ENCODE measurements at regions not wholly inside any gene's neighbourhood (a gene's known extent, or its start where the extent isn't known, plus 50 kb on each side); places are given as distances from the start of the nearest gene placed in this dataset. TPM values are rescaled to one million over a fixed set of nuclear protein-coding genes. Genes with fewer than 3 reads are reported as not detected.

DNA sequence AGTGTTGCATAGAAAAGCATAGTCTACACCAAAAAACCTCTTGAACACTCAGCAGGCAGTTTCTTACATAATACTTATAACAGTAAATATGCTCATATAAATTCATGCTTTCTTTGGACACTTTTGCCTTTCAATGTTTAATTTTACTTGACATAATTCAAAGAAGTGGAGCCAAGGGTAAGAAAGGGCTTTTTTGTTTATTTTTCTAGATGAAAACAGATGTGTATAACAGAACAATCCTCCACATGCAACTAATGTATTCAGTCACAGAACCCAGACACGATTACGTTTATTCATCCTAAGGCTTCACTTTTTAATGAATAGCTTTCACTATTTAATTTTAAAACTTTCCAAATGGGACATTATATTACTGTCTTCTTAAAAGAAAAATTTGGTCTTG, 58.0 kb upstream of the PTPN13 start:
- Histone ChIP-seq H3K4me1 (ENCODE audit: control insufficient read depth, insufficient read depth, low read length) (peaks cover 3% of the 10 kb centered on the region), H3K27me3 (ENCODE audit: control insufficient read depth, insufficient read depth, low read length) (no peaks in the 10 kb centered on the region), H3K27ac (ENCODE audit: low read depth, low read length) (no peak overlapping the region), H3K4me3 (ENCODE audit: low read depth, low read length) (no peak overlapping the region), H3K9me3 (ENCODE audit: control insufficient read depth, insufficient read depth, low read length) (no peaks in the 10 kb centered on the region), H3K36me3 (ENCODE audit: control insufficient read depth, insufficient read depth, low read length) (no peaks in the 10 kb centered on the region)
- WGBS (ENCODE audit: insufficient coverage) = no CpG with 5 or more reads among the region's 2 CpGs
- peak in 1 of 6 donors; percentile 51 for DNase-seq (ENCODE audit: low read depth in 4 of 6, low spot score in 6 of 6)

DNA sequence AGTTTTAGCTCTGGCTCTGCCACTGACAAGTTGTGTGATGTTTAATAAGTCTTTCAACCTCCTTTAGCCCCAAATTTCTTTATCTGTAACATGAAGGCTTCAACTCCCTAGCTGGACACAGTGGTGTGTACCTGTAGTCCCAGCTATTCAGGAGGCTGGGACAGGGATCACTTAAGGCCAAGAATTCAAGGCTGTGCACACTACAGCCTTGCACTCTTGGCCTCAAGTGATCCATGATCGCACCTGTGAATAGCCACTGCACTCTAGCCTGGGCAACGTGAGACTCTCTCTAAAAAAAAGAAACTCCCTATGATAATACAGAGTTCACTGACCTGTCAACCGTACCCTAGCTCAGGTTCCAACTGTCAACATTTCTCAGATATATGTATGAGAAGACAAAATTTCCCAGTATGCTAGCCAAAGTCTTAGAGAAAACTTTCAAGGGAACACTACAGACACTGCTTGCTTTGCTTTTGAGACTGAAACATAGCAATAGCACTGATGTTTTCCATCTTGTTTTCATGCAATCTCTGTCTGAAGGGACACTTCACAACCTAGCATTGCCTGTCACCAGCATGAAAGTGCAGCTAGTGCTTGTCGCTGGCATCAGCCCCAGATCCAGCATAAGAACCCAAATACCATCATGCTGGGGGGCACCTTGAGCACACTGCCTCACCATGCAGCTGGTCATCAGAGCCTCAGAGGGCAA, 51.6 kb upstream of the PTPN13 start:
- Histone ChIP-seq H3K36me3 (ENCODE audit: control insufficient read depth, insufficient read depth, low read length) (peaks cover 3% of the 10 kb centered on the region), H3K4me3 (ENCODE audit: low read depth, low read length) (no peak overlapping the region), H3K27me3 (ENCODE audit: control insufficient read depth, insufficient read depth, low read length) (no peaks in the 10 kb centered on the region), H3K27ac (ENCODE audit: low read depth, low read length) (no peak overlapping the region), H3K4me1 (ENCODE audit: control insufficient read depth, insufficient read depth, low read length) (peaks cover 3% of the 10 kb centered on the region), H3K9me3 (ENCODE audit: control insufficient read depth, insufficient read depth, low read length) (no peaks in the 10 kb centered on the region)
- whole genome bisulfite sequencing (ENCODE audit: insufficient coverage) = 60% methylated on average over 1 of the region's 4 CpGs
- DNase-seq (ENCODE audit: low read depth in 4 of 6, low spot score in 6 of 6) = no peak

DNA sequence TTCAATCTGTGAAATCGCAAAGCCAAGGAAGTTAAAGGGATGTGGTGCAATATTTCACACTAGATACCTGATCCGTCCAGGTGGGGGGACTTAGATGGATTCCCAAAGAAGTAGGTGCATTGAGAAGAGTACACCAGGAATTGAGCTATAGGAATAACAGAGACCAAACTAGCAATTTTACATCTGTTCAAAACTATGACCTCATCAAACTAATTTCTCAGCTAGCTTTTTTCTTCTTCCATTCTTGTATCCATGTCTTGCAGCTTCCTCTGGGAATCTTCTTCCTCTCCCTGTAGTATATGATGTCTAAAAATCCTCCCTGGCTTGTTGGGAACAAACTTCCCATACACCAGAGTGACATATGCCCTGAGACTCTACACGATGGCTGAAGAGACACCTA, 51.0 kb upstream of the PTPN13 start:
- 100% methylated on average over 1 of the region's 3 CpGs for WGBS (ENCODE audit: insufficient coverage)
- DNase-seq (ENCODE audit: low read depth in 4 of 6, low spot score in 6 of 6) = no peak
- H3K9me3 ChIP-seq (ENCODE audit: control insufficient read depth, insufficient read depth, low read length) = no peaks in the 10 kb centered on the region
- no peak overlapping the region for H3K4me3 ChIP-seq (ENCODE audit: low read depth, low read length)
- H3K27me3 ChIP-seq (ENCODE audit: control insufficient read depth, insufficient read depth, low read length) = no peaks in the 10 kb centered on the region
- H3K4me1 ChIP-seq (ENCODE audit: control insufficient read depth, insufficient read depth, low read length) = peaks cover 3% of the 10 kb centered on the region
- H3K36me3 ChIP-seq (ENCODE audit: control insufficient read depth, insufficient read depth, low read length) = peaks cover 3% of the 10 kb centered on the region
- H3K27ac ChIP-seq (ENCODE audit: low read depth, low read length) = no peak overlapping the region

DNA sequence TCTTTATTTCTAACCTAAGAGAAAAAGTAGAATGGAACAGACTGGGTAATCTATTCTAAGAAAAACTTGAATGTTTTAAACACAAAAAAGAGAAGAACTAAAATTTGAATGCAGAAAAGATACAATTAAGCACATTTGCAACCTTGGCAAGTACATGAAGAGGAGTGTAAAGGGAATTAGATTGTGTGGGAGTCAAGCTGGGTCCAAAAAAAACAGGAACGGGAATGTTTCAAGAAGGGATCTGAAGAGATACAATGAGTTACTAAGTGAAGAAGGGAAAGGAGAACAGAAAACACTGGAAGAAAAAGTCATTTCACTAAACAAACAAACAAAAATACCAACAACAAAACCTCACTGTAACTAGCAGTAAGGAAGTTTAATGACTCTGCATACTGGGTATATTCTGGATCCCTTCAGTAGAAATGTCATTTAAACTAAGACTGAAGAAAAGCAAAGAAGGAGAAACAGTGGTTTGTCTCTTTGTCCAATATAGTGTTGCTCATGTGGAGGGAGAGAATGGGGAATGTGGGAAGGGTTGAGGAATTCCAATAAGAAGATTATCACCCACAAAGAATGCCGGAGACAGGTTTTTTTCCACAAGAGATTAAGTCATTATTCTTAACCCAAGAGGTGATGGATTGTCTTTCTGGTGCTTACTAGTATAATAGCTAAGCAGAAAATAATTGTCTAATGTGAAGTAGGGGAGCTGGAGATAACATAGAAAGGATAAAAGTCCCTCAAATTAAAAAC, 50.4 kb upstream of the PTPN13 start:
- Histone ChIP-seq H3K4me1 (ENCODE audit: control insufficient read depth, insufficient read depth, low read length) (peaks cover 3% of the 10 kb centered on the region), H3K27me3 (ENCODE audit: control insufficient read depth, insufficient read depth, low read length) (no peaks in the 10 kb centered on the region), H3K36me3 (ENCODE audit: control insufficient read depth, insufficient read depth, low read length) (peaks cover 3% of the 10 kb centered on the region), H3K27ac (ENCODE audit: low read depth, low read length) (no peak overlapping the region), H3K9me3 (ENCODE audit: control insufficient read depth, insufficient read depth, low read length) (no peaks in the 10 kb centered on the region), H3K4me3 (ENCODE audit: low read depth, low read length) (no peak overlapping the region)
- WGBS (ENCODE audit: insufficient coverage) = no CpG with 5 or more reads among the region's 2 CpGs
- peak in 1 of 6 donors; percentile 41 for DNase-seq (ENCODE audit: low read depth in 4 of 6, low spot score in 6 of 6)

DNA sequence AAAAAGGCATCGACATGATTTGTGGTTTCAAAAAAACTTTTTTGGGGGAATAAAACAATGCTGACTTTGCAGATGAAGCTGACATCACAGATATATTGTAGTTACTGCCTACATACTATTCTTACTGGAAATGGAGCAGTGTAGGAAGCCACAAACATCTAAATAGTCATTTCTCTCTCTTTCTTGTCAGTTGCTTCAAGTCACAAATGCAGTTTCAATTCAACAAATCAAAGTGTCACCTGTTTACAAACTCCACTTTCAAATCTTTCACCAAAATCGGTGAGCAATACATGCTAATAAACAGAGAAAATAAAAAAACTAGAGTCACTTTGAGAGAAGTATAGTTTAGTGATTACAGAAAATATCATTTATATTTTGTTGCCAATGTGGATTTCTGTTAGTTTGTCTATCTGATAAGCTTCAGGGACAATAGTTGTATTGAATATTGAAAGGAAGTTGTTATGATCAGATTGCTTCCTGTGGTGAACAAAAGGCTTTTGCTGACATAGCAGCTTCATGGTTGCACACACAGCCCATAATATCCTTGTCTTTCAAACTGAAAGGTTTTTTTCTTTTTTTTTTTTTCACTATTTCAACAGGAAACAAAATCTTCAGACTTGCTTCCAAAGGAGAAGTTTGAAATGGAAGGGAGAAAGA, 49.7 kb upstream of the PTPN13 start:
- peaks cover 3% of the 10 kb centered on the region for H3K36me3 ChIP-seq (ENCODE audit: control insufficient read depth, insufficient read depth, low read length)
- no peak overlapping the region for H3K4me3 ChIP-seq (ENCODE audit: low read depth, low read length)
- H3K27me3 ChIP-seq (ENCODE audit: control insufficient read depth, insufficient read depth, low read length) = no peaks in the 10 kb centered on the region
- H3K4me1 ChIP-seq (ENCODE audit: control insufficient read depth, insufficient read depth, low read length) = peaks cover 3% of the 10 kb centered on the region
- WGBS (ENCODE audit: insufficient coverage) = no CpG with 5 or more reads among the region's 2 CpGs
- H3K27ac ChIP-seq (ENCODE audit: low read depth, low read length) = no peak overlapping the region
- H3K9me3 ChIP-seq (ENCODE audit: control insufficient read depth, insufficient read depth, low read length) = no peaks in the 10 kb centered on the region
- no peak for DNase-seq (ENCODE audit: low read depth in 4 of 6, low spot score in 6 of 6)

Small RNAs in the stretch of these regions (small RNA-seq; reads per million reads assigned to genes)
- gene MIR4452 (ENCODE audit: low replicate concordance) = not detected

Measured in spinal cord (tissue), 10 donors.